ENCODE measurements at regions not wholly inside any gene's neighbourhood (a gene's known extent, or its start where the extent isn't known, plus 50 kb on each side); places are given as distances from the start of the nearest gene placed in this dataset.

- no peaks in the 10 kb centered on the region for H3K4me1 Mint-ChIP-seq
Measured at GRCh38 chr18:24778810-24779418, 318.5 kb downstream of the HRH4 start.

DNA sequence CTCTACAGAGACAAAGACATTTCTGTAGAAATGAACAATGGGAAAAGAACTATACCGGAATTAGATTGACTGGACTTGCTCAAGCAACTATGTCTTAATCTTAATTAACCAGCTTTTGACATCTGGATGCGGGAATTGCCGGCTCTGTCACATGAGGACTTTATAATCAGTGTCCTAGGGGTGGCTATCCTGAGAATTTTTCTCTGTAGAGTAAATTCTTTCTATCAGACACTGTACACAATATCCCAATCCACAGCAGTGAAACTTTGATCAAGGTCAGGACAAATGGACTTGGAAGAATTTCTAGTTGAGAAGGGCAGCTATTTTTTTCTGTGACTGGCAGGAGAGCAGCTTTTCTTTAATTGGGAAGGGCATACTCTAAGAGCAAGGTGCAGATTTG is 322.1 kb downstream of the HRH4 start:
- H3K27ac Mint-ChIP-seq, result no peak overlapping the region
- no peaks in the 10 kb centered on the region for H3K36me3 Mint-ChIP-seq
- no peaks in the 10 kb centered on the region for H3K9me3 Mint-ChIP-seq
- H3K27me3 Mint-ChIP-seq, result peaks cover 2% of the 10 kb centered on the region
- H3K4me3 Mint-ChIP-seq, result no peak overlapping the region
- H3K4me1 Mint-ChIP-seq, result no peaks in the 10 kb centered on the region

More at GRCh38 chr18:24778810-24779418, 318.5 kb downstream of the HRH4 start:
- peaks cover 2% of the 10 kb centered on the region for H3K27me3 Mint-ChIP-seq
- no peaks in the 10 kb centered on the region for H3K9me3 Mint-ChIP-seq
- no peaks in the 10 kb centered on the region for H3K36me3 Mint-ChIP-seq
- H3K27ac Mint-ChIP-seq, result no peak overlapping the region
- no peak overlapping the region for H3K4me3 Mint-ChIP-seq

GRCh38 chr18:24785019-24785418 is 324.6 kb downstream of the HRH4 start:
- H3K36me3 Mint-ChIP-seq, result no peaks in the 10 kb centered on the region
- H3K27me3 Mint-ChIP-seq, result peaks cover 2% of the 10 kb centered on the region
- H3K4me3 Mint-ChIP-seq, result no peak overlapping the region
- H3K27ac Mint-ChIP-seq, result no peak overlapping the region
- H3K9me3 Mint-ChIP-seq, result peaks cover 0 to 5% (median 2%) of the 10 kb centered on the region in 3 donors
- H3K4me1 Mint-ChIP-seq, result no peaks in the 10 kb centered on the region

DNA sequence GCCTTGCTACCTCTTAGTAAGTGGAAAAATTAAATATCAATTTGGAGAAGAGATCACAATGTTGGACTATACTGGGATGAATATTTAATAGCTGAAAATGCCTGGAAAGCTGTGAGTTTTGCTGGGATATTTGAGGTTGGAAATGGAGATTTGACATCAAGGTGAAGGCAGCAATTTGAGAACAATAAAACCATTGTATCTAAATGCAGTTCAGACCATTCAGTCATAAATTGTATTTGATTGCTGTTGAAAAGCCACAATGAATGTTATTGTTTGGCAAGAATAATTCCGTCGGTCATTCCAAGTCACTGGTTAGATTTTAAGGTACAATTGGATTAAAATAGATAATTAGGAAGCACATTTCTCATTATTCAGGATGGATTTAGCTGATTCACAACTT is 325.6 kb downstream of the HRH4 start:
- H3K27me3 Mint-ChIP-seq, result peaks cover 4% of the 10 kb centered on the region
- H3K36me3 Mint-ChIP-seq, result no peaks in the 10 kb centered on the region
- H3K4me3 Mint-ChIP-seq, result no peak overlapping the region
- H3K4me1 Mint-ChIP-seq, result no peaks in the 10 kb centered on the region
- peaks cover 0 to 5% (median 3%) of the 10 kb centered on the region in 3 donors for H3K9me3 Mint-ChIP-seq
- no peak overlapping the region for H3K27ac Mint-ChIP-seq

- H3K36me3 Mint-ChIP-seq, result no peaks in the 10 kb centered on the region
- H3K27ac Mint-ChIP-seq, result no peak overlapping the region
- peaks cover 0 to 5% (median 5%) of the 10 kb centered on the region in 3 donors for H3K9me3 Mint-ChIP-seq
- H3K4me3 Mint-ChIP-seq, result no peak overlapping the region
- peaks cover 4% of the 10 kb centered on the region for H3K27me3 Mint-ChIP-seq
- no peaks in the 10 kb centered on the region for H3K4me1 Mint-ChIP-seq
Measured at GRCh38 chr18:24790347-24790746, 329.9 kb downstream of the HRH4 start.

GRCh38 chr18:24791751-24792545 is 331.5 kb downstream of the HRH4 start:
- peaks cover 0 to 5% (median 5%) of the 10 kb centered on the region in 3 donors for H3K9me3 Mint-ChIP-seq
- no peak overlapping the region for H3K4me3 Mint-ChIP-seq
- no peak overlapping the region for H3K27ac Mint-ChIP-seq
- H3K36me3 Mint-ChIP-seq, result no peaks in the 10 kb centered on the region
- H3K27me3 Mint-ChIP-seq, result peaks cover 4% of the 10 kb centered on the region
- no peaks in the 10 kb centered on the region for H3K4me1 Mint-ChIP-seq

- H3K4me3 Mint-ChIP-seq, result no peak overlapping the region
- H3K4me1 Mint-ChIP-seq, result no peaks in the 10 kb centered on the region
- peaks cover 4% of the 10 kb centered on the region for H3K27me3 Mint-ChIP-seq
- peaks cover 0 to 3% (median 2%) of the 10 kb centered on the region in 3 donors for H3K9me3 Mint-ChIP-seq
- H3K27ac Mint-ChIP-seq, result no peak overlapping the region
- H3K36me3 Mint-ChIP-seq, result no peaks in the 10 kb centered on the region
Measured at GRCh38 chr18:24793742-24794141, 333.3 kb downstream of the HRH4 start.

DNA sequence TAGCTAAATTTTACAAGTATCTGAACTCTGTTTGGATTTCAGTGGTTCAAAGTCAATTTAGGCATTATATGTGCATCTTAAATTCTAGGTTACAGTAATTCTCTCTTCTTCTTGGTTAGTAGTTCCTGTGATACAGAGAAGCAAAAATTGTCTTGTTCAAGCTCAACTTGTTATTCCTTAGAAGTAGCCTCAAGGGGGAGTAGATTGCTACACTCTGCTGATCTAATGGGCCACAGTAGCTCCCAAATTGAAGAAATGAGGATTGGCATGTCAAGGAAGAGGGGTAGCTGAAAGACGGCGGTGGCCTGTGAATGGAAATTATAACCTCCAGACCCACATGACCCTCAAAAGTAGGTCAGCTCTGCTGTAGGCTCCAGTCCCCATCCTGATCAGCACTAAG is 334.7 kb downstream of the HRH4 start:
- Mint-ChIP-seq H3K9me3 (peaks cover 0 to 3% (median 0%) of the 10 kb centered on the region in 3 donors), H3K27me3 (peaks cover 4% of the 10 kb centered on the region), H3K4me1 (no peaks in the 10 kb centered on the region), H3K36me3 (no peaks in the 10 kb centered on the region), H3K4me3 (no peak overlapping the region), H3K27ac (no peak overlapping the region)

DNA sequence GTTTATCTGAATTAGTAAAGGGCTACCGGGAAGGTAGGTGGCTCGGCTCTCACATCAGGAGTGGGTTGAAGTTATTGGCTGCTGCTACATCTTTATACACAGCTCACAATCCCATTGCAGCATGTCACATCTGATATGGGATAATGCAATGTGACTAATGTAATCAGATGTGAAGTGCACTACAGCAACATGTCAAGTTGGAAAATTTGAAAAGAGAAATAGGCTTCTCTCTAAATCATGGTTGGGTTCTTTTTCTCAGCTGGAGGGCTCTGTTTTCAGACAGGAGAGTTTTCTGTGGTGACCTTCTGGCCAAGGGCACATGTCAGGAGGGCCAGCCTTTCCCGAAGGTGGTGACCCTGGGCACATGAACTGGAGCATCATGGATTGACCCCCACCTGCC is 337.5 kb downstream of the HRH4 start:
- Mint-ChIP-seq H3K36me3 (no peaks in the 10 kb centered on the region), H3K27me3 (no peaks in the 10 kb centered on the region), H3K27ac (no peak overlapping the region), H3K9me3 (peaks cover 0 to 2% (median 2%) of the 10 kb centered on the region in 3 donors), H3K4me1 (no peaks in the 10 kb centered on the region), H3K4me3 (no peak overlapping the region)

DNA sequence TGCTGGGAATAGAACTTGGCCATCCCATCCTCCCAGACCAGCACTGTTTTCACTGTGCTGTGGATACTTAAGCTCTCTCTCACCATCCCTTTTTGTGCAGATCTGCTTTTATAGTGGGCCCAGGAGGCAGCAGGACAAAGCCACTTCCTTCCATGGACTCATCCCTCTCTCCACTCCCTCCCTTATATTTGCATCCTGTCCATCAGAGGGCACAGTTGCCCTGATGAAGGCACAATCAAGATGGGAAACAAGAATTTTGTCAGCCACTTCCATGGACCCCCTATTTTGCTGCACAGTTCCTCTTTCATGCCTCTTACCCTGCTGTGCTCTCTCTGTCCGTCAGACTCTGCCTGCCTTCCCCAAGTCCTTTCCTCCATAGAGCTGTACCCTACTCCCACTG is 338.7 kb downstream of the HRH4 start:
- no peaks in the 10 kb centered on the region for H3K4me1 Mint-ChIP-seq
- peaks cover 0 to 2% (median 2%) of the 10 kb centered on the region in 3 donors for H3K9me3 Mint-ChIP-seq
- H3K27me3 Mint-ChIP-seq, result peaks cover 1% of the 10 kb centered on the region
- no peaks in the 10 kb centered on the region for H3K36me3 Mint-ChIP-seq
- H3K4me3 Mint-ChIP-seq, result no peak overlapping the region
- no peak overlapping the region for H3K27ac Mint-ChIP-seq

DNA sequence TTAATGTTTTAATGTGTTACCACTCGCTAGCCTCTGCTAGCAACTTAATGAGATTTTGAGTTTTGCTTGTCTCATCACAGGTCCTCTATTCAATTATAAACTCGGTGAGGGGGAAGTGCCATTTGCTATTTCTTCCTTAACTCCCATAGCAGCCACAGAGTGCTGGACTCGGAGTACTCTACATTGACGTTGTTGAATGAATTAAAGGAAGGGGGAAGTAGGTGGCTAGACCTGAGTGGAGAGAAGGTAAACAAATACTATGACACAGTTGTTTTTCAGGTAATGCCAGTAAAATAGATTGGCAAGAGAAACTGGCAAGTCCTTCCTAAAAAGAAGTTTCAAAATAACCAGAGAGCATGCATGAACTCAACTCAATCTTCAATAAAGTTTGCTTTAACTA is 339.3 kb downstream of the HRH4 start:
- Mint-ChIP-seq H3K4me1 (no peaks in the 10 kb centered on the region), H3K27ac (no peak overlapping the region)

GRCh38 chr18:24801001-24801400 is 340.6 kb downstream of the HRH4 start:
- peaks cover 0 to 2% (median 0%) of the 10 kb centered on the region in 3 donors for H3K9me3 Mint-ChIP-seq
- H3K27me3 Mint-ChIP-seq, result peaks cover 3% of the 10 kb centered on the region
- H3K36me3 Mint-ChIP-seq, result no peaks in the 10 kb centered on the region
- no peak overlapping the region for H3K4me3 Mint-ChIP-seq
- H3K27ac Mint-ChIP-seq, result no peak overlapping the region
- no peaks in the 10 kb centered on the region for H3K4me1 Mint-ChIP-seq

More for the DNA sequence above, 339.3 kb downstream of the HRH4 start:
- peaks cover 2% of the 10 kb centered on the region for H3K27me3 Mint-ChIP-seq
- H3K4me3 Mint-ChIP-seq, result no peak overlapping the region
- H3K9me3 Mint-ChIP-seq, result peaks cover 0 to 2% (median 2%) of the 10 kb centered on the region in 3 donors
- H3K36me3 Mint-ChIP-seq, result no peaks in the 10 kb centered on the region

- peaks cover 3% of the 10 kb centered on the region for H3K27me3 Mint-ChIP-seq
Measured at GRCh38 chr18:24802456-24802855, 342.0 kb downstream of the HRH4 start.

DNA sequence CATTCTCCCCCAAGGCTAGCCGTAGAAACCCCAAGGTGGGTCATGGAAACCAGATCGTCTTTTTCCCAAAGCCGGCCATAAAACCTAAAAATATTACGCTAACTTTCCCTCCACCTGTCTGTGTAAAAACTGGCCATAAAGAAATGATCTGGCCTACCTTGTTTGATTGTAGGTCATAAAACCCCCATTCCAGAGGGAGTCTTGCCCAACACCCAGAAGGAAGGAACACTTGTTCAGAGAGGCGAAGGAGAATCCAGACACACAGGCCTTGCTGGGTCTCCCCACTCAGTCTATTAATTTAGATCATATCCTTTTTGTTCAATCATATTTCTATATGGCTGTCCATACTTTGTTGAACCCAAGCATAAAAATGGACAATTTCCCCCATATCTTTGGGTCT is 344.7 kb downstream of the HRH4 start:
- H3K4me3 Mint-ChIP-seq, result no peak overlapping the region
- peaks cover 3 to 12% (median 12%) of the 10 kb centered on the region in 3 donors for H3K9me3 Mint-ChIP-seq
- H3K27ac Mint-ChIP-seq, result no peak overlapping the region
- H3K27me3 Mint-ChIP-seq, result peaks cover 3% of the 10 kb centered on the region
- H3K4me1 Mint-ChIP-seq, result peaks cover 0 to 1% (median 0%) of the 10 kb centered on the region in 3 donors
- H3K36me3 Mint-ChIP-seq, result peaks cover 2% of the 10 kb centered on the region

More at GRCh38 chr18:24802456-24802855, 342.0 kb downstream of the HRH4 start:
- Mint-ChIP-seq H3K36me3 (no peaks in the 10 kb centered on the region), H3K27ac (no peak overlapping the region), H3K9me3 (peaks cover 0 to 2% (median 0%) of the 10 kb centered on the region in 3 donors), H3K4me3 (no peak overlapping the region), H3K4me1 (no peaks in the 10 kb centered on the region)

DNA sequence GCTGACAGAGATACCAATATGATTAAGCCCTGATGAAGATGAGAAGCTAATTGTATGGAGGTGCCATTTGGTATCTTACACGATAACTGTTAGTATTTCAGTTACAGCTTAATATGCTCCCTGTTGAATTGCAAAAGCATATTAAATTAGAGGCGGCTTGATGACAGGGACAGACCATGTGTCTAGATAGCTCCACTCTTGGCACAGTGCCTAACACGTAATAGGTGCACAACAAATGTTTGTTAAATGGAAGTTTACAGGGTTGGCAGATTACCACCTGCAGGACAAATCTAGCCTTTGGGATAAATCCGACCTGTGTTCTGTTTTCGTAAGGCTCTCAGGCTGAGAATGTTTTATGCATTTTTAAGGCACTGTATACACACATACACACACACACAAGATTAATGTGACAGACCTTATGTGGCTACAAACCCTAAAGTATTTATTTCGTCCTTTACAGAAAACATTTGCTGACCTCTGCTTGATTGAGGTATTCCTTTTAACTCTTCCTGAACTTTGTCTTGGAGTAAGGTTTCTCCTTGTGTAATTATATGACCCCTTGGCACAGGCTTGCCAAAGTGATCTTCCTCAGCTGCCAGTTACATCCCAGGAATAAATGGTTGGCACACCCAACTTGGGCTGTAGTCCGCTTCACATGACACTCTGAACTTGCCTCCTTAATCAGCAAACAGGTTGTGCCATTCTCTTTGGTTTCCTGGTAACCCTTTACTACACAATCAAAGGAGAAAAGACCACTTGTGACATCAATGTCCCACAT is 348.9 kb downstream of the HRH4 start:
- H3K27me3 Mint-ChIP-seq, result peaks cover 3% of the 10 kb centered on the region
- no peak overlapping the region for H3K4me3 Mint-ChIP-seq
- peaks cover 5 to 12% (median 10%) of the 10 kb centered on the region in 3 donors for H3K9me3 Mint-ChIP-seq
- H3K36me3 Mint-ChIP-seq, result peaks cover 2% of the 10 kb centered on the region
- H3K27ac Mint-ChIP-seq, result no peak overlapping the region
- peaks cover 0 to 1% (median 0%) of the 10 kb centered on the region in 3 donors for H3K4me1 Mint-ChIP-seq
